ENCODE measurements at regions not wholly inside any gene's neighbourhood (a gene's known extent, or its start where the extent isn't known, plus 50 kb on each side); places are given as distances from the start of the nearest gene placed in this dataset.

DNA sequence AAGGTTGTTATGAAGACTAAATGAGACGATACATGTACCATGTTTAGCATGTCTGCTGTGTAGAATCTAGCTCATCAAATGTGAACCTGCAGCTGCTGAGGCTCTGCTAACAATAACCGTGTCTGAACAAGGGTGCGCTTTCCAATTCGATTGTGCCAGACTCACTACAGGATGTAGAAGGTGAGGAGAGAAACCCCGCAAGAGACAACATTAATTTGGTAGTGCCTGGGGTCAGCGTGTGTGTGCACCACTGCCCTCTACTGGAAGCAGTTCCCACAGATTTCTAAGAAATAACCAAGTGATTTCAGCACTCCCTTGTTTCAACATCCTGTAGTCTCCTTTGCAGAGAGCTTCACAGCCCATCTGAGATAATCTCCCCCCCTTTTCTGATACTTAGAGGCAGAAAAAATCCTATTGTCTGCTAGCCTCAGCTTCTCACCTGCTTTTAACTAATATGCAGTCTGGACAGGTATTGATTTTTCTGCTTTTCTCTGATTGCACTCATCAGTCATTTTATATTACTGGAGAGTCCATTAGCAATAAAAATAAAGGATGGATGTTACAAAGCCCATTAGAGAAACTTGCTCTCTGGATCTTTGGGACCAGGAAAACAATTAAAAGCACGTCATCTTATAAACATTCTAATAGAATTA is 96.7 kb upstream of the BACH2 start:
- no peak overlapping the region for H3K4me3 ChIP-seq (ENCODE audit: low read depth, low read length)
- TF ChIP-seq, protein P1, sequence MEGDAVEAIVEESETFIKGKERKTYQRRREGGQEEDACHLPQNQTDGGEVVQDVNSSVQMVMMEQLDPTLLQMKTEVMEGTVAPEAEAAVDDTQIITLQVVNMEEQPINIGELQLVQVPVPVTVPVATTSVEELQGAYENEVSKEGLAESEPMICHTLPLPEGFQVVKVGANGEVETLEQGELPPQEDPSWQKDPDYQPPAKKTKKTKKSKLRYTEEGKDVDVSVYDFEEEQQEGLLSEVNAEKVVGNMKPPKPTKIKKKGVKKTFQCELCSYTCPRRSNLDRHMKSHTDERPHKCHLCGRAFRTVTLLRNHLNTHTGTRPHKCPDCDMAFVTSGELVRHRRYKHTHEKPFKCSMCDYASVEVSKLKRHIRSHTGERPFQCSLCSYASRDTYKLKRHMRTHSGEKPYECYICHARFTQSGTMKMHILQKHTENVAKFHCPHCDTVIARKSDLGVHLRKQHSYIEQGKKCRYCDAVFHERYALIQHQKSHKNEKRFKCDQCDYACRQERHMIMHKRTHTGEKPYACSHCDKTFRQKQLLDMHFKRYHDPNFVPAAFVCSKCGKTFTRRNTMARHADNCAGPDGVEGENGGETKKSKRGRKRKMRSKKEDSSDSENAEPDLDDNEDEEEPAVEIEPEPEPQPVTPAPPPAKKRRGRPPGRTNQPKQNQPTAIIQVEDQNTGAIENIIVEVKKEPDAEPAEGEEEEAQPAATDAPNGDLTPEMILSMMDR (IDR thresholded peaks at IDR 0.05; ENCODE audit: borderline replicate concordance, insufficient read depth, low read depth, low read length), result peak; percentile 69

DNA sequence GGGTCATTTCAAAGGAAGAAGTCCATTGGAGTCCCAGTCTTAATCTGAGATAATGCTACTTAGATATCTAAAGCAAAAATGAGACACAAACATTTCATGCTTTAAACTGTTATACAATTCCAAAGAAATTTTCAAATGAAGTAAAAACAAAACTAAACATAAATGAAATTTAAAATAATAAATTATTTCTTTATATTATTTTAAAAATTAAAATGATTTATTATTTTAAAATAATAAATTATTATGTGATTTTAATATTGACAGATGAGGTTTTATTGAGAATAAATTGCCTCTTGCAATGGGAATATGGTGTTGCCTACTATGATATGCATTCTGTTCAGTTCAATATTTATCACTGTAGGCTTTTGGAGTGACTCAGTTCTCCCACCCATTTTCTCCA is 93.7 kb upstream of the BACH2 start:
- TF ChIP-seq, protein P1 (IDR thresholded peaks at IDR 0.05; ENCODE audit: borderline replicate concordance, insufficient read depth, low read depth, low read length), result no peak
- no peak overlapping the region for H3K4me3 ChIP-seq (ENCODE audit: low read depth, low read length)

DNA sequence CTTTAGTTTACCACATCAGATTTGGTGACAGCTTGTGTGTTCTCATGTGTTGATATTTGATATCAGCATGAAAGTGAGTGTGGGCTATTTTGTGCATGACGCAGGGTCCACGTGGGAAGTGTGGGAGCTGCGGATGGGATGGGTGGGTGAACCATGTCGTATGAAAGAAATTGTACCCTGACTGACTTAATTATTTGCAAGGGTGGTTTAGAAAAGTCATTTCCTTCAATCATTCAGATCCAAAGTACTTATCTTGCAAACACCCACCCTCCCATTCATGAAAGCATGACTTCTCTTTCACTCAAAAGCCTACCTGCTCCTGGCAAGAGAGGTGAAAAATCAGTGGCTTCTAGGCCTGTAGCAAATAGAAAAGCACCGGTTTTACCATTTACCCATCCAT is 91.8 kb upstream of the BACH2 start:
- TF ChIP-seq, protein P1 (IDR thresholded peaks at IDR 0.05; ENCODE audit: borderline replicate concordance, insufficient read depth, low read depth, low read length), result no peak
- H3K4me3 ChIP-seq (ENCODE audit: low read depth, low read length), result no peak overlapping the region

DNA sequence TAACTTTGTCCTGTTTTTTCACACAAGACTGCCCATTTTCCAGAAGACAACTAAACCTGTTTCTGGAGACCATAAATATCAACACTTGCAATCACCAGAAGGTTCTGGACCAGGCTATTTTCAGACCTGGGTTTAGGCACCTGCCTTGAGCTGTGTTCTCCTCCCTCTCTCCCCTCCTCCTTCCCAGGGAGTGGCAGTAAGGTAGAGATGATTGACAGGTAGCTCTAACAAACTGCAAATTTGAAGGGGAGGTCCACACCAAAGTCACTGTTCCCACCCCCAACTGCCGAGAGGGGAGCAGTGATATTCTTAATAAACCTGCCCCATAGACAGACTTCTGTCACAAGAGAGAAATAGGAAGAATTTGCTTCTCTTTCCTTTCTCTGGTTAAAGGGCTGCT is 91.2 kb upstream of the BACH2 start:
- TF ChIP-seq, protein P1 (IDR thresholded peaks at IDR 0.05; ENCODE audit: borderline replicate concordance, insufficient read depth, low read depth, low read length), result no peak
- no peak overlapping the region for H3K4me3 ChIP-seq (ENCODE audit: low read depth, low read length)

DNA sequence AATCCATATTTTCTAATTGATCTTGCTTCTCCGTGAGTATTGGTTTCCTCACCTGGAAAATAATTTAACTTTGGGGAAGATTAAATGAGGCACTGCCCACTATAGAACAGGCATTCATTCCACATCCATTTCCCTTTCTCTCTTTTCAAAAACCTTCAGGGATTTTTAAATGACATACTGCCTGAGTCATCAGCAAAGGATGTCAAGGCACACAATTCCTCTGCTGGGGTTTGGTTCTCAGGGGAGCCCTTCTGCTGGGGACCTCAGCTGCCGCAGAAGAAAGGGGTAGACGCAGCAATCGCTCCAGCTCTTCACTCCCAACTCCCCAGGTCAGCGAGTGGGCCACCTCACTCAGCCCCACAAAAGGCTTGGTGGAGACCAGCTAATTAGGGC is 90.7 kb upstream of the BACH2 start:
- TF ChIP-seq, protein P1 (IDR thresholded peaks at IDR 0.05; ENCODE audit: borderline replicate concordance, insufficient read depth, low read depth, low read length), result no peak
- H3K4me3 ChIP-seq (ENCODE audit: low read depth, low read length), result no peak overlapping the region

DNA sequence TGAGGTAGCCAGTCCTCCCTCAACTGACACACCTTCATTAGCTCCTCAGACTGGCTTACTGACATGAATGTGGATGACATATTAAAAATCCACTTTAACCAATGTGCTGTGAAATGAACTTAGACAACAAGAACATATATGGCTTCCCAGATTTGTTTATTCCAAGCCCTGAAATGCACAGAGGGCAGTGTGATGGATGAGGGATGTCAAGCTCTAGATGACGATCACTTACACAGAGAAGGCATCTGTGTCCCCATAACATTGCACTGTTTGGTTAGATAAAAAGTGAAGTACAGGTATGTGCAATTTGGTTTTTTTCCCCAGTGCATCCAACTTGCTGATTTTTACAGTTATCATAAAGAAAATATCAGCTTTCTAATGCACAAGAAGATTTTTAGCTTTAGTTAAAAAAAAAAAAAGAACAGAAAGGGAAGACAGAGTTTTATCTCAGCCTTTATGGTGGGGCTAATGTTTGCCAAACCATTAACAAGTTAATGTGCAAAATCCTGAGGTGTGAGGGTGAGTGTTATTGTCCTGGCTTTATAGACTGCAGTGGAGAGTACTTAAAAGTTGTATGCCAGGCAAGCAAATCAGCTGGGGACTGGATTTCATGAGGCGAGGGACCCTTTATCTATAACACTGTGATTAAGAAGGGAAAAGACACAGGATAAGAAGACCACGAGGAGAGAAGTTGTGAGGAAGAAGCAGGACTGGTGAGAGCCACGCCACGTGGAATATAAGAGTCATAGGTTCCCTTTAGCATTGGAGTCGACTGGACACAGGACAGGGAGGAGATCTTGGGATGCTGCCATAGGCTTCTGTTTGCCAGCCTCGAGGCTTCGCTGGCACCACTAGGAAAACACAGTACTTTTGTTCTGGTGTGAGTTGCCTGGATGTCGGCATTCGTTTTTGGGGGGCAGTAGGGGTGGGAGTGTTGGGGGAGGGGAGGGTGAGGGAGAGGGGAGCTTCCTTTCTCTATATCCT is 90.0 kb upstream of the BACH2 start:
- no peak overlapping the region for H3K4me3 ChIP-seq (ENCODE audit: low read depth, low read length)
- TF ChIP-seq, protein P1 (IDR thresholded peaks at IDR 0.05; ENCODE audit: borderline replicate concordance, insufficient read depth, low read depth, low read length), result no peak
